K562 (cell line): ENCODE measurements at regions not wholly inside any gene's neighbourhood (a gene's known extent, or its start where the extent isn't known, plus 50 kb on each side); places are given as distances from the start of the nearest gene placed in this dataset.

Experiments
- ATAC-seq: fragments of 200-7000 bp; cut with Tn5 transposase; 3 replicates; pipeline ENCODE4 v1.9.1; 2020; ENCODE audit warnings: moderate library complexity
- BruUV-seq: library from RNA; stranded (reverse); fragments of 400-500 nt; replicated peaks from 2 replicates; lab custom pipeline; 2021; lab: Mats Ljungman, UMichigan
- CTCF ChIA-PET: fragments of 300-600 bp; formaldehyde crosslinking; extraction: SDS; loops from one replicate; lab custom pipeline; 2021; ENCODE audit warnings: low intra/inter-chr PET ratio; lab: Yijun Ruan, JAX
- POLR2A ChIA-PET: fragments of 300-600, 350-650 bp; sonication (Branson Sonifier 250); formaldehyde crosslinking; extraction: SDS; loops from one replicate; lab custom pipeline; 2021; ENCODE audit warnings: antibody characterized with exemption, inconsistent platforms; lab: Yijun Ruan, JAX
- DNase-seq, 4 experiments: peaks; one replicate each; pipeline versions ENCODE4 v3.0.0 to v3.0.0-alpha.2; 2011 to 2018; ENCODE audit warnings: low spot score in 3 of 4, mixed read lengths in 3 of 4; ENCODE audit errors: extremely low read depth in 1 of 4
- FAIRE-seq: peaks from 2 replicates; lab custom pipeline; 2011; peaks lifted over from hg19 to GRCh38; lab: Jason Lieb, UNC
- H2AFZ ChIP-seq: 2 replicates; pipeline ENCODE4 v1.6.0; 2011; ENCODE audit warnings: low read depth, low read length, control low read depth, inconsistent platforms
- H3K27ac ChIP-seq: fragments of 200-600 bp; 3 replicates; pipeline ENCODE4 v1.8.0; 2011; ENCODE audit warnings: low read depth, mild to moderate bottlenecking, control low read depth, inconsistent platforms, low read length, moderate library complexity, mixed read lengths; ENCODE audit errors: extremely low read depth
- H3K27me3 ChIP-seq, 2 experiments: fragments of 300-600 bp in 1 of 2; 2 replicates in 1 of 2; 3 replicates in 1 of 2; pipeline versions ENCODE4 v1.6.0 to v1.8.0; 2011; ENCODE audit warnings: inconsistent platforms in 2 of 2, low read length in 2 of 2, mild to moderate bottlenecking in 1 of 2, mixed read lengths in 1 of 2, moderate library complexity in 1 of 2; ENCODE audit not compliant: control insufficient read depth in 2 of 2, insufficient read depth in 2 of 2
- H3K36me3 ChIP-seq: fragments of 300-600 bp; 3 replicates; pipeline ENCODE4 v1.8.0; 2011; ENCODE audit warnings: mild to moderate bottlenecking, low read length, inconsistent platforms; ENCODE audit not compliant: control insufficient read depth, insufficient read depth
- H3K4me1 ChIP-seq, 2 experiments: fragments of 200-600 bp in 1 of 2; replicated peaks in 1 of 2; 2 replicates in 1 of 2; 3 replicates in 1 of 2; pipeline versions ENCODE4 v1.5.1 to v1.8.0; 2011; ENCODE audit warnings: inconsistent platforms in 2 of 2, low read length in 2 of 2, mild to moderate bottlenecking in 1 of 2, mixed read lengths in 1 of 2, moderate library complexity in 1 of 2; ENCODE audit not compliant: control insufficient read depth in 2 of 2, insufficient read depth in 2 of 2
- H3K4me2 ChIP-seq: 2 replicates; pipeline ENCODE4 v1.6.1; 2011; ENCODE audit warnings: low read length, control low read depth, inconsistent platforms, mixed read lengths; ENCODE audit not compliant: insufficient read depth
- H3K4me3 ChIP-seq: fragments of 200-600 bp; sonication (generic), shearing (Covaris generic); 2 replicates; pipeline ENCODE4 v1.5.1; 2016; ENCODE audit warnings: control low read depth, inconsistent platforms
- H3K79me2 ChIP-seq: fragments of 200-600 bp; 3 replicates; pipeline ENCODE4 v1.8.0; 2011; ENCODE audit warnings: low read length, inconsistent platforms; ENCODE audit not compliant: control insufficient read depth, insufficient read depth
- H3K9ac ChIP-seq, 2 experiments: 2 replicates each; pipeline versions ENCODE4 v1.6.0 to v1.6.1; 2011; ENCODE audit warnings: low read depth in 2 of 2, low read length in 2 of 2, control low read depth in 1 of 2, inconsistent platforms in 1 of 2, mild to moderate bottlenecking in 1 of 2, mixed read lengths in 1 of 2; ENCODE audit not compliant: insufficient read depth in 1 of 2
- H3K9me1 ChIP-seq: one replicate; pipeline ENCODE4 v1.6.0; 2011; ENCODE audit warnings: inconsistent platforms, mild to moderate bottlenecking, low read length, moderate library complexity; ENCODE audit not compliant: control insufficient read depth, insufficient read depth
- H3K9me3 ChIP-seq: replicated peaks from 2 replicates; pipeline ENCODE4 v1.5.1; 2011; ENCODE audit warnings: low read depth, low read length, inconsistent platforms; ENCODE audit not compliant: control insufficient read depth, insufficient read depth
- H4K20me1 ChIP-seq: replicated peaks from 2 replicates; pipeline ENCODE4 v1.6.1; 2011; ENCODE audit warnings: low read length, inconsistent platforms, mixed read lengths; ENCODE audit not compliant: control insufficient read depth, insufficient read depth
- ATF1 ChIP-seq, 2 experiments: fragments of 450-650 bp in 1 of 2; IDR thresholded peaks; 2 replicates each; pipeline ENCODE4 v1.6.1; 2016; ENCODE audit warnings: missing compliant biosample characterization in 1 of 2, missing genetic modification characterization in 1 of 2
- CGGBP1 ChIP-seq: fragments of 250-450 bp; sonication (Bioruptor Pico); IDR thresholded peaks from 2 replicates; pipeline ENCODE4 v1.9.0; 2021; ENCODE audit warnings: mild to moderate bottlenecking
- JUN ChIP-seq, 2 experiments: sonication (generic) in 1 of 2; formaldehyde crosslinking in 1 of 2; IDR thresholded peaks; 2 replicates each; pipeline versions ENCODE4 v1.6.1 to v1.8.0; 2012 to 2022; ENCODE audit warnings: borderline replicate concordance in 2 of 2, mild to moderate bottlenecking in 2 of 2, improper control_type of control experiment in 1 of 2, low read depth in 1 of 2, low read length in 1 of 2, missing genetic modification reagents in 1 of 2
- JUNB ChIP-seq: fragments of 450-650 bp; formaldehyde crosslinking; conservative IDR thresholded peaks from 2 replicates; pipeline ENCODE4 v1.4.0; 2020; ENCODE audit warnings: mild to moderate bottlenecking
- KAT8 ChIP-seq: fragments of 450-650 bp; IDR thresholded peaks from 2 replicates; pipeline ENCODE4 v1.6.1; 2016; ENCODE audit warnings: low read depth, mild to moderate bottlenecking
- NCOA2 ChIP-seq, 2 experiments: fragments of 450-650 bp; IDR thresholded peaks; 2 replicates each; pipeline ENCODE4 v1.6.1; 2018; ENCODE audit warnings: mild to moderate bottlenecking in 2 of 2, moderate library complexity in 1 of 2; ENCODE audit not compliant: partially characterized antibody in 2 of 2
- PCBP2 ChIP-seq: fragments of 200-400 bp; formaldehyde crosslinking; IDR thresholded peaks from 2 replicates; pipeline ENCODE4 v1.6.1; 2018; ENCODE audit warnings: low read length, low read depth, mild to moderate bottlenecking, moderate library complexity; ENCODE audit not compliant: poor library complexity, severe bottlenecking
- PHF21A ChIP-seq: fragments of 450-650 bp; IDR thresholded peaks from 2 replicates; pipeline ENCODE4 v1.6.1; 2017; ENCODE audit warnings: low read depth, borderline replicate concordance
- POLR2AphosphoS2 ChIP-seq: IDR thresholded peaks from 2 replicates; pipeline ENCODE4 v1.6.1; 2012; ENCODE audit warnings: low read length, improper control_type of control experiment
- SMARCA4 ChIP-seq: fragments of 450-650 bp; IDR thresholded peaks from 2 replicates; pipeline ENCODE4 v1.6.1; 2016
- UBTF ChIP-seq, 2 experiments: IDR thresholded peaks; 2 replicates each; pipeline ENCODE4 v1.6.1; 2012; ENCODE audit warnings: improper control_type of control experiment in 2 of 2, low read depth in 2 of 2, low read length in 2 of 2, borderline replicate concordance in 1 of 2
- XRCC4 ChIP-seq: IDR thresholded peaks from one replicate; pipeline ENCODE4 v1.6.1; 2011; ENCODE audit not compliant: insufficient read depth, insufficient read length; ENCODE audit errors: extremely low read depth
- ZNF347 ChIP-seq: fragments of 450-650 bp; formaldehyde crosslinking; IDR thresholded peaks from 2 replicates; pipeline ENCODE4 v1.4.0; 2020; ENCODE audit warnings: low read depth, mild to moderate bottlenecking, moderate library complexity
- WGBS: fragments of 100-300 bp; shearing (Covaris generic); methylation state at CpG from one replicate; pipeline ENCODE4 v1.1.6; 2016; ENCODE audit warnings: low coverage, mixed read lengths; ENCODE audit not compliant: insufficient coverage; ENCODE audit errors: missing lambda C conversion rate; 5-methylcytosine and 5-hydroxymethylcytosine counted together
- in situ Hi-C: fragments of 300-500 bp; cut with MboI; formaldehyde crosslinking; loops from 4 replicates; pipeline ENCODE4 v1.15.0; 2018; ENCODE audit warnings: inconsistent platforms, mixed read lengths
- intact Hi-C: fragments of 100-400 bp; cut with micrococcal nuclease; formaldehyde crosslinking; loops from 2 replicates; pipeline ENCODE4 v1.14.2; 2022

- no peak overlapping the region; the same call in 1 of the 2 replicates for H2AFZ ChIP-seq
- no peak for TF ChIP-seq PCBP2
- TF ChIP-seq UBTF (IDR thresholded peaks at IDR 0.05; ENCODE audit: borderline replicate concordance in 1 of 2, low read depth in 2 of 2, low read length in 2 of 2) = no peak
- no peak for TF ChIP-seq JUNB
- TF ChIP-seq XRCC4 = no peak
- no peak for TF ChIP-seq SMARCA4
- TF ChIP-seq ATF1 (CRISPR knock-in tag; IDR thresholded peaks at IDR 0.05) = no peak
- no peak for TF ChIP-seq ATF1 (tag; IDR thresholded peaks at IDR 0.05)
- no peak for TF ChIP-seq NCOA2 (IDR thresholded peaks at IDR 0.05; ENCODE audit: partially characterized antibody in 2 of 2)
- TF ChIP-seq PHF21A = no peak
- TF ChIP-seq ZNF347 (CRISPR knock-in tag) = no peak
- no peak for TF ChIP-seq JUN (IDR thresholded peaks at IDR 0.05; ENCODE audit: borderline replicate concordance, low read depth, low read length)
- TF ChIP-seq JUN (CRISPR knock-in tag; IDR thresholded peaks at IDR 0.05; ENCODE audit: borderline replicate concordance) = no peak
- no peak for TF ChIP-seq KAT8
- TF ChIP-seq CGGBP1 = no peak
- no peak for TF ChIP-seq POLR2AphosphoS2
Measured at GRCh38 chr21:24153137-24153536, 1454.1 kb downstream of the MRPL39 start.

More at GRCh38 chr21:24153137-24153536, 1454.1 kb downstream of the MRPL39 start:
- intact Hi-C loops = no loop called here
- no peak for FAIRE-seq
- CTCF ChIA-PET = no interaction called here
- no TSS peak for BruUV-seq
- H3K4me1 ChIP-seq = no peaks in the 10 kb centered on the region
- no peaks in the 10 kb centered on the region for H3K79me2 ChIP-seq
- H3K9ac ChIP-seq = no peak overlapping the region
- no peaks in the 10 kb centered on the region for H3K36me3 ChIP-seq
- H3K9me3 ChIP-seq = no peaks in the 10 kb centered on the region
- POLR2A ChIA-PET = no interaction called here
- no peak for ATAC-seq
- no peak overlapping the region for H3K4me2 ChIP-seq
- no peaks in the 10 kb centered on the region for H4K20me1 ChIP-seq
- no peak overlapping the region for H3K27ac ChIP-seq
- no peak overlapping the region for H3K4me3 ChIP-seq
- in situ Hi-C loops = no loop called here
- no peaks in the 10 kb centered on the region for H3K27me3 ChIP-seq
- 7% methylated on average over 2 of the region's 2 CpGs for WGBS
- H3K9me1 ChIP-seq = no peaks in the 10 kb centered on the region
- DNase-seq = no peak
